Prostate gland (tissue), 2 donors: ENCODE measurements at regions not wholly inside any gene's neighbourhood (a gene's known extent, or its start where the extent isn't known, plus 50 kb on each side); places are given as distances from the start of the nearest gene placed in this dataset.

ENCODE experiments used
- CTCF ChIP-seq, 4 experiments: fragments of 200-600 bp in 2 of 4; fragments of 450-650 bp in 2 of 4; sonication (generic) in 2 of 4; IDR thresholded peaks; 1 replicate in 3 of 4; 2 replicates in 1 of 4; pipeline ENCODE4 v1.5.1; 2016 to 2019; ENCODE audit warnings: antibody characterized with exemption in 4 of 4, mild to moderate bottlenecking in 2 of 4, moderate library complexity in 2 of 4
- POLR2A ChIP-seq: fragments of 450-650 bp; IDR thresholded peaks from one replicate; pipeline ENCODE4 v1.6.1; 2016; ENCODE audit warnings: antibody characterized with exemption, mild to moderate bottlenecking
- POLR2AphosphoS5 ChIP-seq: sonication (generic); formaldehyde crosslinking; IDR thresholded peaks from one replicate; pipeline ENCODE4 v1.6.1; 2017; ENCODE audit warnings: antibody characterized with exemption

GRCh38 chr1:195866091-195866780 is 742.0 kb downstream of the KCNT2 start:
- TF ChIP-seq CTCF (IDR thresholded peaks at IDR 0.05) (no peak), POLR2AphosphoS5 (no peak), POLR2A (no peak)
